Karpas-422 (cell line): ENCODE measurements at regions not wholly inside any gene's neighbourhood (a gene's known extent, or its start where the extent isn't known, plus 50 kb on each side); places are given as distances from the start of the nearest gene placed in this dataset.

Source experiments
- DNase-seq: peaks from one replicate; pipeline ENCODE4 v3.0.0-alpha.2; 2015
- H2AFZ ChIP-seq: fragments of 200-600 bp; sonication (generic); 2 replicates; pipeline ENCODE4 v1.6.1; 2014; ENCODE audit warnings: antibody characterized with exemption, low read length, mixed read lengths
- H3K27ac ChIP-seq: fragments of 200-600 bp; sonication (generic); 2 replicates; pipeline ENCODE4 v1.5.1; 2014; ENCODE audit warnings: mild to moderate bottlenecking, low read length, moderate library complexity
- H3K27me3 ChIP-seq: fragments of 200-600 bp; sonication (generic); 2 replicates; pipeline ENCODE4 v1.6.1; 2014; ENCODE audit warnings: low read length, mixed read lengths
- H3K36me3 ChIP-seq: fragments of 200-600 bp; sonication (generic); 2 replicates; pipeline ENCODE4 v1.6.1; 2014; ENCODE audit warnings: low read length, mixed read lengths; ENCODE audit not compliant: insufficient read depth
- H3K4me1 ChIP-seq: fragments of 200-600 bp; sonication (generic); 2 replicates; pipeline ENCODE4 v1.6.1; 2014; ENCODE audit warnings: mild to moderate bottlenecking, low read length, mixed read lengths
- H3K4me2 ChIP-seq: fragments of 200-600 bp; sonication (generic); 2 replicates; pipeline ENCODE4 v1.6.1; 2014; ENCODE audit warnings: low read length, low read depth, mild to moderate bottlenecking; ENCODE audit not compliant: poor library complexity, severe bottlenecking
- H3K4me3 ChIP-seq: fragments of 200-600 bp; sonication (generic); 2 replicates; pipeline ENCODE4 v1.5.1; 2014; ENCODE audit warnings: mild to moderate bottlenecking, antibody characterized with exemption, low read length, mixed read lengths
- H3K79me2 ChIP-seq: fragments of 200-600 bp; sonication (generic); 2 replicates; pipeline ENCODE4 v1.6.1; 2014; ENCODE audit warnings: mild to moderate bottlenecking, low read length, mixed read lengths
- H3K9ac ChIP-seq: fragments of 200-600 bp; sonication (generic); 2 replicates; pipeline ENCODE4 v1.6.0; 2014; ENCODE audit warnings: low read length
- H3K9me2 ChIP-seq: fragments of 200-600 bp; sonication (generic), shearing (Covaris generic); replicated peaks from 2 replicates; pipeline ENCODE4 v1.6.0; 2014; ENCODE audit warnings: mild to moderate bottlenecking, low read length, moderate library complexity; ENCODE audit not compliant: insufficient read depth
- H3K9me3 ChIP-seq: fragments of 300-700, 200-600 bp; sonication (generic); 2 replicates; pipeline ENCODE4 v1.6.1; 2014; ENCODE audit warnings: low read length, mixed read lengths
- H4K20me1 ChIP-seq: fragments of 200-600 bp; sonication (generic); 2 replicates; pipeline ENCODE4 v1.6.1; 2014; ENCODE audit warnings: mild to moderate bottlenecking, antibody characterized with exemption, low read length, low read depth; ENCODE audit not compliant: insufficient read depth

DNA sequence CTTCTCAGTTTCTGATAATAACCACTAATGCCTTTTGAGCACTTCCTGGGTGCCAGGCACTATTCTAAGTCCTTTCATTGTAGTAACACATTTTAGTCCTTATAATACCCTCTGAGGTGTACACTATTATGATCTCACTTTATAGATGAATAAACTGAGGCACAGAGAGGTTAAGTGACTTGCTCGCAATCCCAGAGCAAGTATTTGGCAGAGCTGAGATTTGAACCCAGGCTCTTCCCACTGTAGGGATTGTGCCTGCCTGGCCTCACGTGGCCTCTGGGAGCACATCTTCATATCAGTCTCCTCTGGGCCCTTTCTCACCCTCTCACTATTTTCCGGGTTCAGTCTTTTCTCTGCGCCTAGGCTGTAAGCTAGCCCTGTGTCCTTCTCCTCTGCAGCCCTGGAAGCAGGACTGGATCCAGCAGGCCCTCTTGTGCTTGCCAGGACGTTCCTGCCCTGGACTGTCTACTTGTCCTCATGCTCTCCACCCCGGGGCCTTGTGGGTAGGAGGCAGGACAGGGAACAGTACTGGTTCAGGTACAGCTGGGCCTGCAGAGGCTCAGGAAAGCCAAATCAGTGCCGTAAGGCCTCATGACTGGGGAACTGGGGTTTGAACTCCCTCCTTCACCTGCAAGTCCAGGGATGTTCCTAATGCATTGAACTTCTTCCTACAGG, 139.6 kb downstream of the VEGFA start:
- DNase-seq, result no peak

DNA sequence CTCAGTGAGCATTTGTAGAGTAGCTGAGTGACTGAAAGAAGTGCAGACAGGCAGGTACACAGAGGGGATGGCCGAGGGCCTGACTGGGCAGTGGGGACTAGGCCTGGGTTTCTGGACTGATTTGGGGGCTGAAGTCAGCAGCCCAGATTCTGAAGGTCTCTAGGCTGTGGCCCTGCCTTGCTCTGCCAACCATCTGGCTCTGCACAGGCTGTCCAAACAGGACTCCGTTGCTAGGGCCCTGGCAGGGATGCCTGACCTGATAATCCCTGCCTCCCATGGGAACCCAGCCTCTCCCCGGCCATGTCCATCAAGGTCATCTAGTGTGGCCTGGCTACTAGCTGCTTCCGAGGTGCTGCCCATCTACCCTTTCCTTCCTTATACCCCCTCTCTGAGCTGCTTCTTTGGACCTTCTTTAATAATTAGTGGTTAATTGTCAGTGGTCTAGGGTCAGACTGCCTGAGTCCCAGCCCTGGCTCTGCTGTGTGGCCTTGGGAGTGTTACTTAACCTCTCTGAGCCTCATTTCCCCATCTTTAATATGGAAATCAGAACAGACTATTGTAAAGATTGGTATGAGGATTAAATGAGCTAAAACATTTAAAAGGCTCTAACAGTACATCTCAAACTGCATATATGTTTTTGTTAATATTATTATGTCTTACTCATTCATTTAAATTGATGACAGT, 137.9 kb downstream of the VEGFA start:
- Histone ChIP-seq H3K27me3 (no peaks in the 10 kb centered on the region), H3K4me3 (no peak overlapping the region), H2AFZ (no peak overlapping the region), H3K4me1 (no peaks in the 10 kb centered on the region), H3K4me2 (no peak overlapping the region), H3K9me2 (no peaks in the 10 kb centered on the region), H3K27ac (no peak overlapping the region), H3K36me3 (no peaks in the 10 kb centered on the region), H3K9ac (no peak overlapping the region), H3K9me3 (no peaks in the 10 kb centered on the region), H4K20me1 (no peaks in the 10 kb centered on the region), H3K79me2 (no peaks in the 10 kb centered on the region)
- no peak for DNase-seq

More for the DNA sequence above, 139.6 kb downstream of the VEGFA start:
- no peaks in the 10 kb centered on the region for H3K9me3 ChIP-seq
- no peaks in the 10 kb centered on the region; the same call in 1 of the 2 replicates for H3K27me3 ChIP-seq
- no peaks in the 10 kb centered on the region for H3K79me2 ChIP-seq
- no peak overlapping the region for H2AFZ ChIP-seq
- no peak overlapping the region for H3K27ac ChIP-seq
- no peak overlapping the region for H3K9ac ChIP-seq
- H3K4me2 ChIP-seq, result no peak overlapping the region
- H3K4me3 ChIP-seq, result no peak overlapping the region
- H4K20me1 ChIP-seq, result no peaks in the 10 kb centered on the region
- H3K4me1 ChIP-seq, result no peaks in the 10 kb centered on the region
- H3K9me2 ChIP-seq, result no peaks in the 10 kb centered on the region
- no peaks in the 10 kb centered on the region for H3K36me3 ChIP-seq

DNA sequence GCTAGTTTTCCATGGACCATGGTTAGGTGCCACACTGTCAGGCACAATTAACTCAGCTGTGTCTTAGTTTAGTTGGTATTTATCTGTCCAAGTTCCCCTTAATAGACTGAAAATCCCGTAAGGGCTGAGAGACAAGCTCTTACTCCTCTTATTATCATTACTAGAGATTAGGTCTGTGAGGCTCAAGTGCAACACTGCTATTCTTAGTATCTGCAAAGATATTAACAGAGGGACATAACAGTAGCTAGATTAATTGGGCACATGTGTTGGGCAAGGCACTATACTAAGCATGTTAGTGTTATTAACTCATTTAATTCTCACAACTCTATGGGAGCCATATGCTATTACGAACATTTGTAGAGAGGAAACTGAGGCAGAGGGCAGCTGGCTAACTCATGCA, 137.3 kb downstream of the VEGFA start:
- no peaks in the 10 kb centered on the region for H3K27me3 ChIP-seq

DNA sequence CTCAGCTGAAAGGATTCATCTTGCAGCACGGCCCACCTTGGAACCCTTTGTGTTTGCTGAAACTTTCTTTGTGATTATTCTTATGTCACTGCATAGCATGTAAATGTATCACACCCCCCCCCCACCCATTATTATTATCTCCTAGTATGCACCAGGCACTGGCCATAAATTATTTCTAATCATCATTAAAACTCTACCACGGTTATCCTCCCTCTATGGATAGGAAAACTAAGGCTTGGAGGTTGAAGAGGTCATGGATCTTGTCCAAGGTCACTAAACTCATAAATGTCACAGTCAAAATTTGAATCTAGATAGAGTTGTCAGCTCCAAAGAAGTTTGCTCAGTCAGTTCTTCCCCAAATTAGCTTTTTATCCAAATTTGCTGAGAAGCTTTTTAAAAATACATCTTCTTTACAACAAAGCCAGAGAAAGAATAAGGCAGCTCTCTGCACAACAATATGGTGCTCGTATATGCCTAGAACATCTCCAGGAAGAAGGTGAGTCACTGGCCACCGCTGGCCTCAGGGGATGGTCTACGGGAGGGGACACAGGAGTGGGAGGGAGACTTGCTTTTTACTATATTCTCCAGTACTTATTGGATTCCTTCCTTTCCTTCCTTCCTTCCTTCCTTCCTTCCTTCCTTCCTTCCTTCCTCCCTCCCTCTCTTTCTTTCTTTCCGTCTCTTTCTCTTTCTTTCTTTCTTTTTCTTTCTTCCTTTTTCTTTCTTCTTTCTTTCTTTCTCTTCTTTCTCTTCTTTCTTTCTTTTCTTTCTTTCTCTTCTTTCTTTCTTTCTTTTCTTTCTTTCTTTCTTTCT, 134.5 kb downstream of the VEGFA start:
- Histone ChIP-seq H3K27ac (no peak overlapping the region), H3K9me3 (no peaks in the 10 kb centered on the region), H2AFZ (no peak overlapping the region), H4K20me1 (no peaks in the 10 kb centered on the region), H3K4me3 (no peak overlapping the region), H3K79me2 (no peaks in the 10 kb centered on the region), H3K36me3 (no peaks in the 10 kb centered on the region), H3K9ac (no peak overlapping the region), H3K4me2 (no peak overlapping the region), H3K27me3 (no peaks in the 10 kb centered on the region), H3K4me1 (no peaks in the 10 kb centered on the region), H3K9me2 (no peaks in the 10 kb centered on the region)
- DNase-seq, result no peak

More for the DNA sequence above, 137.3 kb downstream of the VEGFA start:
- H3K4me2 ChIP-seq, result no peak overlapping the region
- no peaks in the 10 kb centered on the region for H3K4me1 ChIP-seq
- DNase-seq, result no peak
- no peaks in the 10 kb centered on the region for H3K79me2 ChIP-seq
- no peaks in the 10 kb centered on the region for H3K9me3 ChIP-seq
- no peak overlapping the region for H2AFZ ChIP-seq
- no peaks in the 10 kb centered on the region for H3K36me3 ChIP-seq
- H3K4me3 ChIP-seq, result no peak overlapping the region
- no peaks in the 10 kb centered on the region for H4K20me1 ChIP-seq
- no peaks in the 10 kb centered on the region for H3K9me2 ChIP-seq
- H3K9ac ChIP-seq, result no peak overlapping the region
- no peak overlapping the region for H3K27ac ChIP-seq

DNA sequence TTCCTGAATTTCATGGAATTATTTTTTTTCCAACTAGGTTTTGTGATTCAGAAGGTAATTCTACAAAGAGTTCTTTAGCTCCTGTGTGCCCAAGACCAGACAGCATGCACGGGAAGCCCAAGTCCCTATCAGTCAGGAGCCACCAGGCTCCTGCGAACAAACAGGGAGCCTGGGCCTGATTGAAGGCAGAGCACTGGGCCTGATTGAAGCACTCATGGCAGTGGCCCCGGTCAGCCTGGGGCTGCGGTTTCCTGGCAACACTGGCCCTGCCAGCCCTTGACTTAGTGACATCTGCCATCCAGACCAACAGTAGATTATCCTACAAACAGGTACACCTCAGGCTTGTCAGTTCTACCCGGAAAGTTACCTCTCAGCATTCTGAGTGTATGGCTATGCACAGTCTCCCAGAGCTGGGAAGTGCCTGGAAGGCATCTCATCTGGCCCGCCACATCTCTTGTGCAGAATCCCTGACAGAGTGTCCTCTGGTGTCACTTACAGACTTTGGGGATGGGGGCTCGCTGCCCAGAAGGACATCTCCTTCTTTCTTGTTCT, 133.8 kb downstream of the VEGFA start:
- Histone ChIP-seq H3K9me3 (no peaks in the 10 kb centered on the region), H3K4me1 (no peaks in the 10 kb centered on the region), H3K27me3 (no peaks in the 10 kb centered on the region), H3K4me2 (no peak overlapping the region), H3K9me2 (no peaks in the 10 kb centered on the region), H4K20me1 (no peaks in the 10 kb centered on the region), H3K27ac (no peak overlapping the region), H3K79me2 (no peaks in the 10 kb centered on the region), H3K36me3 (no peaks in the 10 kb centered on the region), H3K9ac (no peak overlapping the region), H3K4me3 (no peak overlapping the region), H2AFZ (no peak overlapping the region)
- no peak for DNase-seq

DNA sequence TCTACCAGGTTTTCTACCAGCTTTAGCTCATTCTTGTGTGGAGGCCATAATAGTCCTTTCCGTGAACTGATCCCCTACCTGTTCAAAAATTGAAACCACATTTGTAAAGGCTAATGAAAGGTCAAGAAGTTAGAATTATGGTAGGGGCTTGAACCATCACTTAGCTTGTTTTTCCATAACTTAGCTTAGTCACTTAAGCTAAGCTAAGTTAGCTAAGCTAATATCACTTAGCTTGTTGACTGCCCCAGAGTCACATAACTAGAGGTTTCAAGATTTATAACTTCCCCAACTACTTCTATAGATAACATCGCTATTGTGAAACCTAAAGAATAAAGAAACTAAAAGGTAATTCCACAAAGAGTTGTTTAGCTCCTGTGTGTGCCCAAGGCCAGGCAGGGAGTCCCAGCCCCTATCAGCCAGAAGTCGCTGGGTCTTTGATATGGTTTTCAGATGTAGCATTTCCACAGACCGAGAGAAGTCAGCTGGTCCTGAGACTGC, 131.8 kb downstream of the VEGFA start:
- Histone ChIP-seq H4K20me1 (no peaks in the 10 kb centered on the region), H2AFZ (no peak overlapping the region), H3K36me3 (no peaks in the 10 kb centered on the region), H3K4me3 (no peak overlapping the region), H3K27me3 (no peaks in the 10 kb centered on the region), H3K9me3 (no peaks in the 10 kb centered on the region), H3K79me2 (no peaks in the 10 kb centered on the region), H3K9me2 (no peaks in the 10 kb centered on the region), H3K4me1 (no peaks in the 10 kb centered on the region), H3K9ac (no peak overlapping the region), H3K27ac (no peak overlapping the region), H3K4me2 (no peak overlapping the region)
- DNase-seq, result no peak

DNA sequence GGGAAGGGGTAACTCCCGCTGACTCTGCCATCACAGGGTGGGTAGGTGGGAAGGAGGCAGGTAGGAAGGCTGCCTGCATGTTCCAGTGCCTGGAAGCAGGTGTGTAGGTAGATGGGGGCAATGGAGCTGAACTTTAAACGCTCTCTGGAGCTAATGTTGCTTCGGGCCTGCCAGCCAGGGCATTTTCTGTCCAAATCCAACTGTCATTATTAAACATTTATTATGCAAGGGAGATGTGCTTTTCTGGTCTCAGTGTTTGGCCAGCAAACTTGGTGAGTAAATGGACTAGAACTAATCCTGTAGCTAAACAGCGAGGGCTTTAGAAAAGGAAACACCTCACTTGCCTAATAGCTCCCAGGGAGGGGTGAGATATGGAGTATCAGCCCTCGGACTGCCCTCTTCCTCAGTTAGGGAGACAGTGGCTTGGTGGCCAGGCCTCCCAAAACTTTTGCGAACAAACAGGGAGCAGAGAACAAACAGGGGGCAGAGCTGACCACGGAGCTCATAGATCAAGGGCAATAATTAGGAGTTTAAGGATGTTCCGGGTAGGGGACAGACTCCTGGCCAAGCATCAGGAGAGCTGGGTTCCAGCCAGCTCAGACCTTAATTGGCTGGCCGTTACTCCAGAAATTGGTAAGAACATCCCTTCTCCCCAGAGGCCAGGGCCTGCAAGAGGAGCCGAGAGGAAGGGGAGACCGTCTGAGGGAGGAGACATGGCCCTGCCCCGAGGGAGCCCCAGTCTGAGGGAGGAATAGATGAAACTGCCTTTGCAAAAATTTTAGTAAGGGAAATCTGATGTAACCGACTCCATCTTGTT, 131.1 kb downstream of the VEGFA start:
- Histone ChIP-seq H3K27me3 (no peaks in the 10 kb centered on the region), H3K79me2 (no peaks in the 10 kb centered on the region), H3K9ac (no peak overlapping the region), H3K27ac (no peak overlapping the region), H2AFZ (no peak overlapping the region), H3K9me3 (no peaks in the 10 kb centered on the region), H4K20me1 (no peaks in the 10 kb centered on the region), H3K4me3 (no peak overlapping the region), H3K9me2 (no peaks in the 10 kb centered on the region), H3K36me3 (no peaks in the 10 kb centered on the region), H3K4me2 (no peak overlapping the region), H3K4me1 (no peaks in the 10 kb centered on the region)
- no peak for DNase-seq
